Activated CD8-positive, alpha-beta T cell treated with anti-CD3 and anti-CD28 coated beads, Interleukin-2, amount 10 ng/mL, durations not matched to agents 7 days and 5 days (primary cell): ENCODE measurements at regions not wholly inside any gene's neighbourhood (a gene's known extent, or its start where the extent isn't known, plus 50 kb on each side); places are given as distances from the start of the nearest gene placed in this dataset.

Experiments used
- ATAC-seq: fragments of 150-1000 bp; cut with Tn5 transposase; one replicate; pipeline ENCODE4 v1.10.0; 2021; ENCODE audit warnings: moderate library complexity
- CTCF ChIA-PET: fragments of 350-600 bp; sonication (Branson Sonifier 250); formaldehyde crosslinking; loops from one replicate; lab custom pipeline; 2021; ENCODE audit warnings: antibody characterized with exemption; lab: Charles Lee
- POLR2A ChIA-PET: fragments of 350-600 bp; sonication (Branson Sonifier 250); formaldehyde crosslinking; loops from one replicate; lab custom pipeline; 2021; ENCODE audit warnings: antibody characterized with exemption; lab: Charles Lee
- DNase-seq: peaks from one replicate; pipeline ENCODE4 v3.0.0-alpha.2; 2020
- H3K27ac Mint-ChIP-seq: one replicate; pipeline ENCODE4 v1.8.0; 2021; ENCODE audit warnings: mild to moderate bottlenecking, mixed read lengths
- H3K27me3 Mint-ChIP-seq: one replicate; pipeline ENCODE4 v1.8.0; 2021; ENCODE audit warnings: low read depth, mixed read lengths
- H3K36me3 Mint-ChIP-seq: one replicate; pipeline ENCODE4 v1.8.0; 2021; ENCODE audit warnings: low read depth, mixed read lengths
- H3K4me1 Mint-ChIP-seq: one replicate; pipeline ENCODE4 v1.8.0; 2021; ENCODE audit warnings: low read depth, mixed read lengths
- H3K4me3 Mint-ChIP-seq: one replicate; pipeline ENCODE4 v1.8.0; 2021; ENCODE audit warnings: mild to moderate bottlenecking, mixed read lengths
- H3K9me3 Mint-ChIP-seq: one replicate; pipeline ENCODE4 v1.8.0; 2022; ENCODE audit warnings: mixed read lengths; ENCODE audit not compliant: insufficient read depth

DNA sequence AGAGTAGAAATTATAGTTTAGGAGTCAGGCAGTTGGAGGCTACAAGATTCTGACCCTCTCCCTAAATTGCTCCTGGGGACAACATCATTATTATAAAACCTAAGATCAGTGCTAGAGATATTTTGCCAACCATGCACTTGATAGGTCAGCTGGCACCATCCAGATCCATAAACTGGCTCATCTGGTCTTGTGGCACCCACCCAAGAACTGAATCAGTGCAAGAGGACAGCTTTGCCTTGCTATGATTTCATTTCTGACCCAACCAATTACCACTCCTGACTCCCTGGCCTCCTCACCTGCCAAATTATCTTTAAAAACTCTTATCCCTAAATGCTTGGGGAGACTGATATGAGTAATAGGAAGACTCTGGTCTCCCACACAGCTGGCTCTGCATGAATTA lies 461.1 kb upstream of the TGFBR2 start:
- H3K9me3 Mint-ChIP-seq, result no peaks in the 10 kb centered on the region
- no peaks in the 10 kb centered on the region for H3K36me3 Mint-ChIP-seq
- H3K4me1 Mint-ChIP-seq, result no peaks in the 10 kb centered on the region
- H3K27me3 Mint-ChIP-seq, result no peaks in the 10 kb centered on the region
- ATAC-seq, result no peak
- H3K4me3 Mint-ChIP-seq, result no peak overlapping the region
- DNase-seq, result no peak
- ChIA-PET CTCF (interaction anchor here (1.3 kb wide), 1 partner anchor 13 kb away, joined by 4 read pairs; no protein-coding TSS in a partner anchor), POLR2A (no interaction called here)
- no peak overlapping the region for H3K27ac Mint-ChIP-seq

DNA sequence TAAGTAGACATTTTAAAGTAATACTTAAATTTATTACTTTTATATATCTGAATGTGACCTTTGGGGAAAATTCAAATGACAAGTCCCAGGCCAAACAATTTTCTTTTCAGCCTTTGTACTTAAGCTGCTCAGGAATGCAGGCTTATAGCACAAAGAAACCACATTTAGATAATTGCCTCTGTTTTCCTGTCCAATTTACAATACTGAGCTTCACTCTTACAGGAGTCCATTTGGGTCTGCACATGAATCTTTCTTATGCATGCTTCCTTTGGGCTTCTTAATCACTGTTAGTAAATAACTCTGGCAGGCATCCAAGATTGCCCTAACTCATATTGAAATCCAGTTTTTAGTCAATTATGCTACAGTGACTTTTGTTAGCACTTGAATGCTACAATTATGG lies 459.4 kb upstream of the TGFBR2 start:
- ATAC-seq, result no peak

DNA sequence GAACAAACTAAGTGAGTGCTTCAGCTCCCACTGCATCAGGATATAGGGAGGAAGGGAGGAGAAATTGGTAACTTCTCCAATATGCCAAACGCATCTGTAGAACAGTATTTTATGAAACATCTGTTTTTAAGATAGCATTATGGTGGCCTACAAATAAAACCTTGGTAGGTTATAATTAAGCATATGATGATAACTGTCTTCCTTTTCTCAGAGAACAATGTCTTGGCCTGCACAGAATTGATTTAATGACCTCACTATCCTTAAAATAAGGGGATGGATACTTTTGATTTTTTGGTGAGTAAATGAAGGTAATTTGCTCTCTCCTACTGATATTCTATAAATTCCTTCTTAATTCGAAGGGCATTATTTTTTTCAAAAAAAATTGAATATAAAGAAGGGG lies 451.5 kb upstream of the TGFBR2 start:
- ChIA-PET CTCF (interaction anchor here (1.5 kb wide), 1 partner anchor 597 kb away, joined by 3 read pairs; no protein-coding TSS in a partner anchor), POLR2A (no interaction called here)
- Mint-ChIP-seq H3K9me3 (peaks cover 5% of the 10 kb centered on the region), H3K4me3 (no peak overlapping the region), H3K36me3 (no peaks in the 10 kb centered on the region), H3K27ac (no peak overlapping the region), H3K27me3 (peaks cover 4% of the 10 kb centered on the region), H3K4me1 (no peaks in the 10 kb centered on the region)
- no peak for DNase-seq
- ATAC-seq, result no peak

More for the DNA sequence above, 459.4 kb upstream of the TGFBR2 start:
- Mint-ChIP-seq H3K36me3 (no peaks in the 10 kb centered on the region), H3K27ac (no peak overlapping the region), H3K27me3 (no peaks in the 10 kb centered on the region), H3K9me3 (no peaks in the 10 kb centered on the region), H3K4me1 (no peaks in the 10 kb centered on the region), H3K4me3 (no peak overlapping the region)
- ChIA-PET POLR2A (no interaction called here), CTCF (no interaction called here)
- DNase-seq, result no peak

DNA sequence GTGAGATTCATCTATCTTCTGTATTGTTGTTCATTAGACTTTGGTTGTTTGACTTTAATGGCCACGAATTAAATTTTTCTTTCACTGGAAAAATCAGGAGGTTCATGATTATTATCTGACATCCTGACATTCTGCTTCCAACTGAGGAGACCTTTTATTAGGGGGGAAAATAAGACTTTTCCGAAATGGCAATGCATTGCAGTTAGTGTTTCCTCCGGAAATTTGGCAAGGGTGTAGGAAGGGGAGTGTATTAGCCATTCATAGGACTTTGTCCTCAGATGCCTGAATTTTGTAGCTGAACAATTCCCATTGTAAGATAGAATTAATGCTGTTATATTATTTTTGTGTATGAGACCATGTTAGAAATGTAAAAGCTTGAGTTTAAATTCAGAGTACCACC lies 450.6 kb upstream of the TGFBR2 start:
- ChIA-PET CTCF (no interaction called here), POLR2A (no interaction called here)
- Mint-ChIP-seq H3K4me3 (no peak overlapping the region), H3K36me3 (no peaks in the 10 kb centered on the region), H3K27me3 (peaks cover 4% of the 10 kb centered on the region), H3K27ac (no peak overlapping the region), H3K4me1 (no peaks in the 10 kb centered on the region), H3K9me3 (peaks cover 5% of the 10 kb centered on the region)
- DNase-seq (no peak), ATAC-seq (no peak)

DNA sequence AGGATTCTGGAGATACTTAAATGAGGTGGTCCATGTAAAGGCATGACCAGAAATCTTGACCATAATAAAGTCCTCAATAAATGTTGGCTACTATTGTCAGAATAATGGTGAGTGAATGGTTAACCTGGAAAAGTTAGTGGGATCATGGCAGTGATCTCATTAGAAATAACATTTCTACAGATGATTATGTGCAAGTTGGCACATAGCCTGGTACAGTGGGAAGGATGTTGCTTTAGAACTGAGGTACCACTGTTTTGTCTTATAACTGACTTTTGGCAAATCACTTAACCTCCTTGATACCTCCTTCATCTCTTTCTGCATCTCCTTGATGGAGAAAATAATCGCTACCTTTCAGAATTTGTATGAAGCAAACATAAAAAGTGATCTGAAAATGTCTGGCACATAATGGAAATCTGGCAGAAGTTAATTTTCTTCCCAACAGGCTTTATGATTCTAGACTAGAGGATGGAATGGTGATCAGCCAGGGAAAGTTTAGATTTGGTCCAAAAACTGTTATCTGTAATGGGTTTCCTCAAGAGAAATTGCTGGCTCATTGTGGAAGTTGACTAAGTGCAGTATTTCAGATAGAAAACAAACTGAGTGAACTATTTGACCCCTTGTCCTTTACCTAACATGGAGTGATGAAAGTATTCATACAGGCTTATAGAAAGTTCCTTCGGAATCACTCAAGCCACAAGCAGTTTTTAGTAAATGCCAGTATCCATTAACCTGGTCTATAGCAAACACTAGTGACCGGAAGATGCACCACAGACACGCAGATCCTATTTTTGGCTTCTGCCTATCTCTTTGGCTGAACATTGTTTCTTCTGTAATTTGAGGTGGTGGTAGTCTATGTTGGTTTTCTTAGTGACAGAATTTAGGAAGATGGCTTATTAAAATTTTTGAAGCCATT lies 449.6 kb upstream of the TGFBR2 start:
- CTCF ChIA-PET, result no interaction called here

DNA sequence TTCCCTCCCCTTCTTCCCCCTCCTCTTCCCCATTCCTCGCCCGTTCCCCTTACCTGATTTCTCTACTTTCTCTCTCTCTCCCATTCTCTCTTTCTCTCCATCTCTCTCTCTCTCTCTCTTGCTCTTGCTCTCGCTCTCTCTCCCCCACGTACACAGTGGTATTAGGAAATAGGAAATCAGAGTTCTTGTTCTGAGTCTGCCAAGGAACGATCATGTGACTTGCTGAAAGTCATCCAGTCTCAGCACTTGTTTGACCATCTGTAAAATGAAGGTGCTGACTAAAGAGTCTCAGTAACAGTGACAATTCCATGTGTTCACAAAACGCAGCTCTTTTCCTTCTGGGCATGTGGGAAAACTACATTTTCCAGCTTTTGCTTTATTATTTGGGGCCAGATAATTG lies 445.0 kb upstream of the TGFBR2 start:
- CTCF ChIA-PET, result interaction anchor here (0.9 kb wide), 1 partner anchor 21 kb away, joined by 3 read pairs; no protein-coding TSS in a partner anchor
- POLR2A ChIA-PET, result no interaction called here
- peaks cover 9% of the 10 kb centered on the region for H3K9me3 Mint-ChIP-seq
- H3K36me3 Mint-ChIP-seq, result no peaks in the 10 kb centered on the region
- peaks cover 6% of the 10 kb centered on the region for H3K4me1 Mint-ChIP-seq
- H3K27ac Mint-ChIP-seq, result no peak overlapping the region
- H3K4me3 Mint-ChIP-seq, result no peak overlapping the region
- DNase-seq, result no peak
- no peaks in the 10 kb centered on the region for H3K27me3 Mint-ChIP-seq
- ATAC-seq, result no peak

More for the DNA sequence above, 449.6 kb upstream of the TGFBR2 start:
- ATAC-seq, result no peak
- Mint-ChIP-seq H3K27ac (no peak overlapping the region), H3K36me3 (no peaks in the 10 kb centered on the region), H3K4me1 (no peaks in the 10 kb centered on the region), H3K4me3 (no peak overlapping the region), H3K9me3 (peaks cover 5% of the 10 kb centered on the region), H3K27me3 (peaks cover 4% of the 10 kb centered on the region)
- POLR2A ChIA-PET, result no interaction called here
- DNase-seq, result no peak

DNA sequence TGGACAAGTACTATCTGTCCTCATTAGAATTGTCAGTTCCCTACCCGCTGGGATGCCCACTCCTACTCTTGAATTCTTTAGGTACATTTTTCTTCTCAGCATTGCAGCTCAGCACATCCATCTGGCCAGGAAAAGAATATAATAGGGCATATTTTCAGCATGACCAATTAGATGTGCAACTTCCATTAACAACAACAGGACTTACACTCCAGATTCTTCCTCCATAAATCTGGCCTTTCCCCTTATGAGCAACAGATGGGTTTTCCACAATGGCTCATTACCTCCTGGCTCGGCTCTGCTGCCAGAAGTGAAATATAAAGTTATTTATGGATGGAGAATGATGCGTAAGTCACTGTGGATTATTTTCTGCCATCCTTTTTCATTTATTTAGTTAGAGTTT lies 443.8 kb upstream of the TGFBR2 start:
- DNase-seq (no peak), ATAC-seq (no peak)
- no peak overlapping the region for H3K4me3 Mint-ChIP-seq
- H3K9me3 Mint-ChIP-seq, result peaks cover 9% of the 10 kb centered on the region
- ChIA-PET POLR2A (no interaction called here), CTCF (no interaction called here)
- H3K27ac Mint-ChIP-seq, result no peak overlapping the region
- H3K27me3 Mint-ChIP-seq, result no peaks in the 10 kb centered on the region
- H3K4me1 Mint-ChIP-seq, result peaks cover 6% of the 10 kb centered on the region
- no peaks in the 10 kb centered on the region for H3K36me3 Mint-ChIP-seq

DNA sequence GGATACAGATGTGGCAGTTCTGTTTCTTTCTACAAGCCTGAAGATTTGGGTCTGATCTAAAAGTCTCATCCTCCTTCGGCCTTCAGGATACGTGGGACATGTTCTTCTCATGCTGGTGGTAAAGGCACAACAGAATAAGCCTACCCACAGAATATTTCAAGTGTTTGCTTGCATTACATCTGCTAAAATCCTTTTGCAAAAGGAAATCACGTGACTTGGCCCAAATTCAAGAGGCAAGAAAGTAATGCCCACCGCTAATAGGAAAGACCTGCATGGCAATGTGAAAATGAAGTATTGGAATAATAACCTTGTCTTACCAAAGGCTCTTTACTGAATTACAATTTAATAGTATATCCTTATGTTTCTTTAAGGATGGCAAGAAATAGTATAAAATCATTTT lies 439.9 kb upstream of the TGFBR2 start:
- no peak for ATAC-seq
- Mint-ChIP-seq H3K4me1 (peaks cover 6% of the 10 kb centered on the region), H3K9me3 (peaks cover 4% of the 10 kb centered on the region), H3K27ac (no peak overlapping the region), H3K4me3 (no peak overlapping the region), H3K27me3 (no peaks in the 10 kb centered on the region), H3K36me3 (no peaks in the 10 kb centered on the region)
- ChIA-PET POLR2A (no interaction called here), CTCF (no interaction called here)
- DNase-seq, result no peak

DNA sequence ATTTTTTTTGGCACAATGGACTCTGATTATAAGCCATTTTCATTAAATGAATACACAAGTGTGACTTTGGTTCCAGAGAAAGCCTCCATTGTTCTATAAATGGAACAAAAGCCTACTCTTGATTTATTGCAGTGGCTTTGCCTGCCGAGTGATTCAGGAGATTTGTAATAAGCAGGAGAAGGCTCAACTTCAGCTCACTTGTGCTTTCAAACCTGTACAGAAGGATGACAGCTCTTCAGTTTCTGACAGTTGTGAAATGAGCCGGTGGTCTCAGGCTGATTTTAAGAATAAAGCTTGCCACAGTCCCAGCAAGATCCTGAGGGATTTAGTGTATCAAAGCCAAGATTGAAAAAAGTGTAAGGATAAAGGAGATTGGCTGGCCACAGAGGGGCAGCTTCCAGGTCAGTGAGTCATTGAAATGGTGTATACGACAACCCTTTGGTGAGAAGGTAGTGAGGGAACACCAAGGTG lies 438.8 kb upstream of the TGFBR2 start:
- peaks cover 6% of the 10 kb centered on the region for H3K4me1 Mint-ChIP-seq
- peaks cover 4% of the 10 kb centered on the region for H3K9me3 Mint-ChIP-seq
- DNase-seq, result no peak
- H3K27me3 Mint-ChIP-seq, result no peaks in the 10 kb centered on the region
- H3K4me3 Mint-ChIP-seq, result no peak overlapping the region
- no peak for ATAC-seq
- no peaks in the 10 kb centered on the region for H3K36me3 Mint-ChIP-seq
- POLR2A ChIA-PET, result no interaction called here
- CTCF ChIA-PET, result no interaction called here
- H3K27ac Mint-ChIP-seq, result no peak overlapping the region

DNA sequence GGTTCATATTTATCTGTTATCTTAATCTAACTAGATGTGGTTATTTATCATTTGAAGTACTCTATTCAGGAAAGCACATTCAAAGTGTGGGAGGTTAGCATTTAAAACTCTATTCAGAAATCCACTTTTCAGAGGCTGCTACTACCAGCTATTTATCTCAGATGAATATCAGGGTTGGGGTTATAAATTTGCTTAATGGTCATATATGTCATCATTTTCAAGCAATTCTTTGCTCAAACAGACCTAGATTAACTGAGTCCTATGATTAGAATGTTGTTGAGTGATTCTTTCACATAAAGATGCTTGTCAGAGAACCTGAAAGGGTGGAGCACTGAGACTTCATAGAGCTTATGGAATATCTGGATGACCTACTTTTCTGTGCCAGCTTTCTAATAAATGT lies 436.9 kb upstream of the TGFBR2 start:
- no peaks in the 10 kb centered on the region for H3K27me3 Mint-ChIP-seq
- POLR2A ChIA-PET, result no interaction called here
- H3K36me3 Mint-ChIP-seq, result no peaks in the 10 kb centered on the region

DNA sequence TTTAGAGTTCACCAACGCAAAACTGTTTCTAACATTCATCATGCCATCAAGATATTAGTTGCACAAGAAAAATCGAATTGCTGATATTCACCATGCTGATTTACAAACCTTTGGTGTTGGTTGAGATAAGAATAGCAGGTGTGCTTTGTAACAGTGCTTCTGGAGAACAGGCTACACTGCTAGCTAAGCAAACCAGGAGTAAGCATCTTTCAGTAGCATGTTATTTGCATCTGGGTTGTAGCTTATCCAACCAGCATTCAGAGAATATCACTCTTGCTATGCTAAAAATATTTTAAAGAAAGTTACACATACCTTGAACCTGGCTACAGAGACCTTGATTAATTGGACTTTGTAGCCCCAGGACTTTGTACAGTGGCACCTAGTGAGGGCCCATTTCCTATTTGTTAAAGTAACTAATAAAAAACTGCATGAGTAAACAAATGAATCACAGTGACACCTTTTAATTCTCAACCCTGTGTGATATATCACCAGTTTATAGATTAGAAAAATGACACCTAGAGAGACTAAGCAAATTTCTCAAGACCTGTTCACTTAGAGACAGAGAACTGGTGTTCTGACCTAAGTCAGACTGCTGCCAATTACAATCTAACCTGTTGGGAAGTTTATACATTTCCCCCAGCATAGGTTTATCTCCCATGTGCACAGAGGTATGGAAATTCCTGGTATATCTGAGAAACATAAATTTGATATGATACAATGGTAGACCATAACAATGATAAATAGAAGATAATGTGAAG lies 435.5 kb upstream of the TGFBR2 start:
- Mint-ChIP-seq H3K4me3 (no peak overlapping the region), H3K27me3 (no peaks in the 10 kb centered on the region), H3K36me3 (no peaks in the 10 kb centered on the region), H3K9me3 (no peaks in the 10 kb centered on the region), H3K4me1 (no peaks in the 10 kb centered on the region), H3K27ac (no peak overlapping the region)
- ATAC-seq (no peak), DNase-seq (no peak)
- CTCF ChIA-PET, result no interaction called here
- POLR2A ChIA-PET, result no interaction called here

More for the DNA sequence above, 436.9 kb upstream of the TGFBR2 start:
- ATAC-seq (no peak), DNase-seq (no peak)
- Mint-ChIP-seq H3K4me3 (no peak overlapping the region), H3K27ac (no peak overlapping the region), H3K9me3 (no peaks in the 10 kb centered on the region), H3K4me1 (peaks cover 5% of the 10 kb centered on the region)
- CTCF ChIA-PET, result interaction anchor here (1.2 kb wide), 1 partner anchor 30 kb away, joined by 4 read pairs; no protein-coding TSS in a partner anchor

DNA sequence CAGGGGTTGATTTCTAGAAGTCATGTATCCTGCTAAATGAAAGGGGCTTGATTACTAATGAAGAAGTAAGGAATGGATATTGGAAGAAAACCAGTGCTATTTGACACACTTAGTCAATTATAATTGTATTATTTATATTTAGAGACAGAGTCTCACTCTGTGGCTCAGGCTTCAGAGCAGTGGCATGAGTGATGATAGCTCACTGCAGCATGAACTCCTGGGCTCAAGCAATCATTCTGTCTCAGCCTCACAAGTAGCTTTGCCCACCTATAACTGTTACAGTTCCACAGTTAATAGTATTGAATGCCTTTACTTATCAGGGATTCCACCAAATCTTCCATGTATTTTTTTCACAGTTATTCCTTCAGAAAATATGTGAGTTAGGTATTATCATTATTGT lies 432.0 kb upstream of the TGFBR2 start:
- DNase-seq (no peak), ATAC-seq (no peak)
- H3K4me3 Mint-ChIP-seq, result no peak overlapping the region
- no peak overlapping the region for H3K27ac Mint-ChIP-seq
- H3K9me3 Mint-ChIP-seq, result no peaks in the 10 kb centered on the region
- H3K4me1 Mint-ChIP-seq, result no peaks in the 10 kb centered on the region
- CTCF ChIA-PET, result no interaction called here
- H3K36me3 Mint-ChIP-seq, result no peaks in the 10 kb centered on the region
- POLR2A ChIA-PET, result no interaction called here
- H3K27me3 Mint-ChIP-seq, result no peaks in the 10 kb centered on the region
